Left lung (tissue), 4 donors: ENCODE measurements at regions not wholly inside any gene's neighbourhood (a gene's known extent, or its start where the extent isn't known, plus 50 kb on each side); places are given as distances from the start of the nearest gene placed in this dataset.

Source experiments
- ATAC-seq: fragments of 200-7000 bp; cut with Tn5 transposase; one replicate; pipeline ENCODE4 v1.9.1; 2020; ENCODE audit warnings: moderate library complexity
- DNase-seq, 4 donors: peaks; one replicate each; pipeline ENCODE4 v3.0.0-alpha.2; 2013 to 2020
- H3K27ac ChIP-seq, 2 donors: fragments of 200-600 bp; sonication (generic) in 1 of 2; one replicate each; pipeline versions ENCODE4 v1.5.0 to v1.8.0; 2020 to 2021
- H3K27me3 ChIP-seq, 2 donors: fragments of 200-600 bp; sonication (generic) in 1 of 2; one replicate each; pipeline versions ENCODE4 v1.5.0 to v1.8.0; 2020 to 2021
- H3K36me3 ChIP-seq, 2 donors: fragments of 200-600 bp; sonication (generic) in 1 of 2; one replicate each; pipeline versions ENCODE4 v1.5.0 to v1.8.0; 2020 to 2021
- H3K4me1 ChIP-seq, 2 donors: fragments of 200-600 bp; one replicate each; pipeline ENCODE4 v1.8.0; 2021
- H3K4me3 ChIP-seq, 2 donors: fragments of 200-600 bp; sonication (generic) in 1 of 2; one replicate each; pipeline versions ENCODE4 v1.5.0 to v1.8.0; 2020 to 2021; ENCODE audit warnings: mild to moderate bottlenecking in 1 of 2
- H3K9me3 ChIP-seq, 2 donors: fragments of 200-600 bp; sonication (generic) in 1 of 2; one replicate each; pipeline versions ENCODE4 v1.5.0 to v1.8.0; 2020 to 2021
- CTCF ChIP-seq, 2 donors: fragments of 200-600 bp; sonication (generic) in 1 of 2; IDR thresholded peaks; one replicate each; pipeline versions ENCODE4 v1.5.0 to v1.8.0; 2021; ENCODE audit warnings: antibody characterized with exemption in 2 of 2
- intact Hi-C, 2 donors: fragments of 100-400 bp; cut with DNase I; formaldehyde crosslinking; loops; one replicate each; pipeline versions ENCODE4 v1.11.2 to v1.14.2; 2022
- donor health status: DM: no; HTN: yes; CAD: no.
- donor health status: DM: no; HTN: no; CAD: no.

GRCh38 chr4:43822621-43823020 is 626.0 kb downstream of the KCTD8 start:
- DNase-seq (no peak), ATAC-seq (no peak)
- no peak overlapping the region for H3K27ac ChIP-seq
- no peak overlapping the region for H3K4me3 ChIP-seq
- H3K27me3 ChIP-seq: no peaks in the 10 kb centered on the region
- no peaks in the 10 kb centered on the region for H3K36me3 ChIP-seq
- peaks cover 0 to 37% of the 10 kb centered on the region in 2 donors for H3K9me3 ChIP-seq
- intact Hi-C loops: no loop called here
- no peak for TF ChIP-seq CTCF (IDR thresholded peaks at IDR 0.05)
- H3K4me1 ChIP-seq: no peaks in the 10 kb centered on the region

GRCh38 chr4:43835869-43836268 is 612.7 kb downstream of the KCTD8 start:
- TF ChIP-seq CTCF (IDR thresholded peaks at IDR 0.05): no peak
- Histone ChIP-seq H3K27me3 (no peaks in the 10 kb centered on the region), H3K27ac (no peak overlapping the region), H3K4me1 (no peaks in the 10 kb centered on the region), H3K9me3 (no peaks in the 10 kb centered on the region), H3K4me3 (no peak overlapping the region), H3K36me3 (no peaks in the 10 kb centered on the region)
- intact Hi-C loops: no loop called here
- DNase-seq (no peak), ATAC-seq (no peak)

- Histone ChIP-seq H3K36me3 (no peaks in the 10 kb centered on the region), H3K27me3 (no peaks in the 10 kb centered on the region), H3K27ac (no peak overlapping the region), H3K4me3 (no peak overlapping the region), H3K4me1 (no peaks in the 10 kb centered on the region), H3K9me3 (no peaks in the 10 kb centered on the region)
- TF ChIP-seq CTCF (IDR thresholded peaks at IDR 0.05): no peak
- ATAC-seq (no peak), DNase-seq (no peak)
- intact Hi-C loops: no loop called here
Measured at GRCh38 chr4:43837171-43837570, 611.4 kb downstream of the KCTD8 start.

- H3K36me3 ChIP-seq: no peaks in the 10 kb centered on the region
- TF ChIP-seq CTCF (IDR thresholded peaks at IDR 0.05): no peak
- H3K9me3 ChIP-seq: no peaks in the 10 kb centered on the region
- H3K4me1 ChIP-seq: no peaks in the 10 kb centered on the region
- ATAC-seq (no peak), DNase-seq (no peak)
- H3K4me3 ChIP-seq: no peak overlapping the region
- intact Hi-C loops: no loop called here
- no peaks in the 10 kb centered on the region for H3K27me3 ChIP-seq
- H3K27ac ChIP-seq: no peak overlapping the region
Measured at GRCh38 chr4:43837604-43838003, 611.0 kb downstream of the KCTD8 start.

- no peaks in the 10 kb centered on the region for H3K27me3 ChIP-seq
- intact Hi-C loops: no loop called here
- H3K9me3 ChIP-seq: peaks cover 0 to 6% of the 10 kb centered on the region in 2 donors
- no peak overlapping the region for H3K27ac ChIP-seq
- DNase-seq (no peak), ATAC-seq (no peak)
- H3K36me3 ChIP-seq: no peaks in the 10 kb centered on the region
- no peak for TF ChIP-seq CTCF (IDR thresholded peaks at IDR 0.05)
- H3K4me1 ChIP-seq: no peaks in the 10 kb centered on the region
- H3K4me3 ChIP-seq: no peak overlapping the region
Measured at GRCh38 chr4:43842594-43842993, 606.0 kb downstream of the KCTD8 start.
